Stimulated activated CD8-positive, alpha-beta memory T cell treated with anti-CD3 and anti-CD28 coated beads, Interleukin-7, amount 100 ng/mL, for 1 hour (primary cell): ENCODE measurements at regions not wholly inside any gene's neighbourhood (a gene's known extent, or its start where the extent isn't known, plus 50 kb on each side); places are given as distances from the start of the nearest gene placed in this dataset.

ENCODE experiments used
- DNase-seq, 2 donors: peaks; one replicate each; pipeline ENCODE4 v3.0.0-alpha.2; 2020; ENCODE audit warnings: low read depth in 2 of 2

- no peak for DNase-seq
Measured at GRCh38 chr2:219769090-219769910, 141.9 kb downstream of the SLC4A3 start.

GRCh38 chr2:219772103-219772635 lies 144.7 kb downstream of the SLC4A3 start:
- DNase-seq, result no peak

- DNase-seq, result no peak
Measured at GRCh38 chr2:219772697-219773096, 145.3 kb downstream of the SLC4A3 start.

- no peak for DNase-seq
Measured at GRCh38 chr2:219775506-219775905, 148.1 kb downstream of the SLC4A3 start.

GRCh38 chr2:219777388-219777787 lies 150.0 kb downstream of the SLC4A3 start:
- no peak for DNase-seq

GRCh38 chr2:219778189-219778588 lies 150.8 kb downstream of the SLC4A3 start:
- no peak for DNase-seq

GRCh38 chr2:219782737-219783348 lies 155.4 kb downstream of the SLC4A3 start:
- no peak for DNase-seq

GRCh38 chr2:219783359-219783975 lies 156.0 kb downstream of the SLC4A3 start:
- DNase-seq, result no peak

- no peak for DNase-seq
Measured at GRCh38 chr2:219784178-219784577, 156.7 kb downstream of the SLC4A3 start.

- no peak for DNase-seq
Measured at GRCh38 chr2:219789476-219789875, 162.0 kb downstream of the SLC4A3 start.

- DNase-seq, result no peak
Measured at GRCh38 chr2:219792446-219792845, 165.0 kb downstream of the SLC4A3 start.

GRCh38 chr2:219798430-219798829 lies 171.0 kb downstream of the SLC4A3 start:
- no peak for DNase-seq

- no peak for DNase-seq
Measured at GRCh38 chr2:219803294-219803693, 175.9 kb downstream of the SLC4A3 start.

GRCh38 chr2:219810895-219811294 lies 183.5 kb downstream of the SLC4A3 start:
- DNase-seq, result no peak

GRCh38 chr2:219812672-219813071 lies 185.2 kb downstream of the SLC4A3 start:
- DNase-seq, result no peak

- no peak for DNase-seq
Measured at GRCh38 chr2:219820767-219821166, 193.3 kb downstream of the SLC4A3 start.

GRCh38 chr2:219823574-219823973 lies 196.1 kb downstream of the SLC4A3 start:
- DNase-seq, result no peak

GRCh38 chr2:219824996-219825395 lies 197.6 kb downstream of the SLC4A3 start:
- DNase-seq, result no peak

- no peak for DNase-seq
Measured at GRCh38 chr2:219828127-219828526, 200.7 kb downstream of the SLC4A3 start.

GRCh38 chr2:219829667-219830352 lies 202.4 kb downstream of the SLC4A3 start:
- DNase-seq, result no peak

- DNase-seq, result no peak
Measured at GRCh38 chr2:219830353-219830738, 202.9 kb downstream of the SLC4A3 start.

- DNase-seq, result no peak
Measured at GRCh38 chr2:219831957-219832356, 204.5 kb downstream of the SLC4A3 start.
